M059J (cell line): ENCODE measurements at regions not wholly inside any gene's neighbourhood (a gene's known extent, or its start where the extent isn't known, plus 50 kb on each side); places are given as distances from the start of the nearest gene placed in this dataset.
A peak's percentile ranks its signal among the peaks of the same experiment; 100 is the strongest.

Experiments
- DNase-seq: peaks from one replicate; pipeline ENCODE4 v3.0.0-alpha.2; 2012; ENCODE audit warnings: low read depth

- DNase-seq = no peak
Measured at GRCh38 chr1:57803586-57803985, 379.7 kb upstream of the DAB1 start.

GRCh38 chr1:57800376-57800775 is 376.5 kb upstream of the DAB1 start:
- no peak for DNase-seq

GRCh38 chr1:57799490-57800115 is 375.7 kb upstream of the DAB1 start:
- DNase-seq = no peak

GRCh38 chr1:57798543-57798942 is 374.7 kb upstream of the DAB1 start:
- no peak for DNase-seq

- DNase-seq = no peak
Measured at GRCh38 chr1:57797084-57797483, 373.2 kb upstream of the DAB1 start.

GRCh38 chr1:57796616-57797015 is 372.8 kb upstream of the DAB1 start:
- peak; percentile 86 for DNase-seq

- no peak for DNase-seq
Measured at GRCh38 chr1:57795886-57796285, 372.0 kb upstream of the DAB1 start.

- DNase-seq = no peak
Measured at GRCh38 chr1:57794078-57794477, 370.2 kb upstream of the DAB1 start.

- DNase-seq = no peak
Measured at GRCh38 chr1:57791497-57791896, 367.6 kb upstream of the DAB1 start.

GRCh38 chr1:57789936-57790335 is 366.1 kb upstream of the DAB1 start:
- no peak for DNase-seq

GRCh38 chr1:57788313-57788712 is 364.5 kb upstream of the DAB1 start:
- peak; percentile 46 for DNase-seq

GRCh38 chr1:57784356-57784755 is 360.5 kb upstream of the DAB1 start:
- DNase-seq = no peak

GRCh38 chr1:57782357-57782756 is 358.5 kb upstream of the DAB1 start:
- no peak for DNase-seq

- peak; percentile 22 for DNase-seq
Measured at GRCh38 chr1:57772580-57773195, 348.8 kb upstream of the DAB1 start.

- DNase-seq = peak; percentile 4
Measured at GRCh38 chr1:57770772-57771171, 346.9 kb upstream of the DAB1 start.

- no peak for DNase-seq
Measured at GRCh38 chr1:57770236-57770635, 346.4 kb upstream of the DAB1 start.

- no peak for DNase-seq
Measured at GRCh38 chr1:57761628-57762027, 337.8 kb upstream of the DAB1 start.

- DNase-seq = peak; percentile 13
Measured at GRCh38 chr1:57752843-57753242, 329.0 kb upstream of the DAB1 start.

GRCh38 chr1:57748719-57749118 is 324.9 kb upstream of the DAB1 start:
- no peak for DNase-seq

GRCh38 chr1:57747818-57748217 is 324.0 kb upstream of the DAB1 start:
- no peak for DNase-seq

- no peak for DNase-seq
Measured at GRCh38 chr1:57741521-57741920, 317.7 kb upstream of the DAB1 start.

GRCh38 chr1:57736940-57737339 is 313.1 kb upstream of the DAB1 start:
- DNase-seq = no peak

GRCh38 chr1:57729181-57729580 is 305.3 kb upstream of the DAB1 start:
- no peak for DNase-seq

GRCh38 chr1:57727121-57727520 is 303.3 kb upstream of the DAB1 start:
- DNase-seq = peak; percentile 10
